Activated T-helper 1 cell treated with anti-CD3 and anti-CD28 coated beads, Interleukin-12 subunit alpha, Interleukin-12 subunit beta, Interleukin-2, Interleukin-4 antibody, amounts not matched to agents 30 ng/mL and 10 ng/mL and 1 ng/mL, durations not matched to agents 14 hours and 24 hours and 36 hours (primary cell): ENCODE measurements at regions not wholly inside any gene's neighbourhood (a gene's known extent, or its start where the extent isn't known, plus 50 kb on each side); places are given as distances from the start of the nearest gene placed in this dataset.
"Not testable (repeated sequence)": the region's sequence is repeated elsewhere in the genome, so short reads cannot be mapped to it uniquely, and the experiment has no call there.

Source experiments
- DNase-seq: peaks from one replicate; pipeline ENCODE4 v3.0.0; 2021; ENCODE audit warnings: low spot score
- H3K27ac Mint-ChIP-seq: one replicate; pipeline ENCODE4 v1.8.0; 2021; ENCODE audit warnings: mild to moderate bottlenecking, mixed read lengths
- H3K27me3 Mint-ChIP-seq: one replicate; pipeline ENCODE4 v1.8.0; 2022; ENCODE audit warnings: mild to moderate bottlenecking, moderate library complexity, mixed read lengths; ENCODE audit not compliant: insufficient read depth
- H3K36me3 Mint-ChIP-seq: one replicate; pipeline ENCODE4 v1.8.0; 2021; ENCODE audit warnings: low read depth, mixed read lengths
- H3K4me1 Mint-ChIP-seq: one replicate; pipeline ENCODE4 v1.8.0; 2021; ENCODE audit warnings: low read depth, mixed read lengths
- H3K4me3 Mint-ChIP-seq: one replicate; pipeline ENCODE4 v1.8.0; 2021; ENCODE audit warnings: mild to moderate bottlenecking, moderate library complexity, mixed read lengths
- H3K9me3 Mint-ChIP-seq: one replicate; pipeline ENCODE4 v1.8.0; 2021; ENCODE audit warnings: mixed read lengths
- intact Hi-C: fragments of 100-400 bp; cut with micrococcal nuclease; formaldehyde crosslinking; loops from one replicate; pipeline ENCODE4 v1.15.1; 2024

GRCh38 chr3:166902374-166902773 lies 477.7 kb downstream of the ZBBX start:
- intact Hi-C loops, result no loop called here
- peaks cover 14% of the 10 kb centered on the region for H3K9me3 Mint-ChIP-seq

GRCh38 chr3:166900866-166901577 lies 479.1 kb downstream of the ZBBX start:
- Mint-ChIP-seq H3K36me3 (no peaks in the 10 kb centered on the region), H3K27ac (no peak overlapping the region), H3K4me1 (no peaks in the 10 kb centered on the region), H3K27me3 (no peaks in the 10 kb centered on the region), H3K4me3 (no peak overlapping the region), H3K9me3 (peaks cover 7% of the 10 kb centered on the region)
- intact Hi-C loops, result no loop called here
- no peak for DNase-seq

More at GRCh38 chr3:166902374-166902773, 477.7 kb downstream of the ZBBX start:
- Mint-ChIP-seq H3K4me1 (no peaks in the 10 kb centered on the region), H3K36me3 (no peaks in the 10 kb centered on the region), H3K27me3 (no peaks in the 10 kb centered on the region), H3K4me3 (no peak overlapping the region), H3K27ac (no peak overlapping the region)
- DNase-seq, result no peak

- Mint-ChIP-seq H3K4me1 (no peaks in the 10 kb centered on the region), H3K27ac (no peak overlapping the region), H3K36me3 (no peaks in the 10 kb centered on the region), H3K27me3 (no peaks in the 10 kb centered on the region), H3K9me3 (peaks cover 2% of the 10 kb centered on the region), H3K4me3 (no peak overlapping the region)
- intact Hi-C loops, result no loop called here
- DNase-seq, result no peak
These were observed 482.3 kb downstream of the ZBBX start for GRCh38 chr3:166897811-166898210.

- H3K9me3 Mint-ChIP-seq, result peaks cover 4% of the 10 kb centered on the region
- intact Hi-C loops, result no loop called here
- H3K4me3 Mint-ChIP-seq, result no peak overlapping the region
- no peak for DNase-seq
- no peaks in the 10 kb centered on the region for H3K4me1 Mint-ChIP-seq
- no peak overlapping the region for H3K27ac Mint-ChIP-seq
- H3K27me3 Mint-ChIP-seq, result no peaks in the 10 kb centered on the region
- H3K36me3 Mint-ChIP-seq, result no peaks in the 10 kb centered on the region
These were observed 490.9 kb downstream of the ZBBX start for GRCh38 chr3:166889241-166889640.

- no peaks in the 10 kb centered on the region for H3K27me3 Mint-ChIP-seq
- no peak for DNase-seq
- H3K27ac Mint-ChIP-seq, result no peak overlapping the region
- H3K36me3 Mint-ChIP-seq, result no peaks in the 10 kb centered on the region
- H3K4me3 Mint-ChIP-seq, result no peak overlapping the region
- intact Hi-C loops, result no loop called here
- H3K9me3 Mint-ChIP-seq, result no peaks in the 10 kb centered on the region
- H3K4me1 Mint-ChIP-seq, result no peaks in the 10 kb centered on the region
These were observed 500.4 kb downstream of the ZBBX start for GRCh38 chr3:166879661-166880060.

- Mint-ChIP-seq H3K9me3 (peaks cover 3% of the 10 kb centered on the region), H3K27ac (no peak overlapping the region), H3K4me1 (no peaks in the 10 kb centered on the region), H3K4me3 (no peak overlapping the region), H3K36me3 (no peaks in the 10 kb centered on the region), H3K27me3 (no peaks in the 10 kb centered on the region)
- DNase-seq, result no peak
- intact Hi-C loops, result no loop called here
These were observed 502.1 kb downstream of the ZBBX start for GRCh38 chr3:166877971-166878370.

- H3K27ac Mint-ChIP-seq, result no peak overlapping the region
- no peak for DNase-seq
- no peak overlapping the region for H3K4me3 Mint-ChIP-seq
- H3K9me3 Mint-ChIP-seq, result peaks cover 8% of the 10 kb centered on the region
- H3K4me1 Mint-ChIP-seq, result no peaks in the 10 kb centered on the region
- H3K27me3 Mint-ChIP-seq, result no peaks in the 10 kb centered on the region
- no peaks in the 10 kb centered on the region for H3K36me3 Mint-ChIP-seq
- intact Hi-C loops, result no loop called here
These were observed 515.3 kb downstream of the ZBBX start for GRCh38 chr3:166864473-166865467.

- Mint-ChIP-seq H3K27ac (no peak overlapping the region), H3K9me3 (no peaks in the 10 kb centered on the region), H3K4me1 (no peaks in the 10 kb centered on the region), H3K4me3 (no peak overlapping the region), H3K36me3 (no peaks in the 10 kb centered on the region), H3K27me3 (no peaks in the 10 kb centered on the region)
- intact Hi-C loops, result no loop called here
- no peak for DNase-seq
These were observed 519.9 kb downstream of the ZBBX start for GRCh38 chr3:166860217-166860616.

GRCh38 chr3:166844329-166844728 lies 535.8 kb downstream of the ZBBX start:
- H3K36me3 Mint-ChIP-seq, result no peaks in the 10 kb centered on the region
- H3K9me3 Mint-ChIP-seq, result peaks cover 4% of the 10 kb centered on the region
- H3K27me3 Mint-ChIP-seq, result no peaks in the 10 kb centered on the region
- intact Hi-C loops, result no loop called here
- no peaks in the 10 kb centered on the region for H3K4me1 Mint-ChIP-seq
- no peak overlapping the region for H3K27ac Mint-ChIP-seq
- no peak for DNase-seq
- H3K4me3 Mint-ChIP-seq, result no peak overlapping the region

- H3K27ac Mint-ChIP-seq, DNase-seq, H3K36me3 Mint-ChIP-seq, H3K4me1 Mint-ChIP-seq, intact Hi-C loops, H3K27me3 Mint-ChIP-seq, H3K4me3 Mint-ChIP-seq, H3K9me3 Mint-ChIP-seq: not testable (repeated sequence)
These were observed 537.3 kb downstream of the ZBBX start for GRCh38 chr3:166842784-166843183.

- no peaks in the 10 kb centered on the region for H3K4me1 Mint-ChIP-seq
- intact Hi-C loops, result no loop called here
- no peaks in the 10 kb centered on the region for H3K27me3 Mint-ChIP-seq
- H3K27ac Mint-ChIP-seq, result no peak overlapping the region
- H3K4me3 Mint-ChIP-seq, result no peak overlapping the region
- no peak for DNase-seq
- H3K36me3 Mint-ChIP-seq, result no peaks in the 10 kb centered on the region
- H3K9me3 Mint-ChIP-seq, result no peaks in the 10 kb centered on the region
These were observed 542.6 kb downstream of the ZBBX start for GRCh38 chr3:166837535-166837934.

- intact Hi-C loops, result no loop called here
- Mint-ChIP-seq H3K9me3 (no peaks in the 10 kb centered on the region), H3K27ac (no peak overlapping the region), H3K36me3 (no peaks in the 10 kb centered on the region), H3K4me1 (no peaks in the 10 kb centered on the region), H3K4me3 (no peak overlapping the region), H3K27me3 (no peaks in the 10 kb centered on the region)
- no peak for DNase-seq
These were observed 543.3 kb downstream of the ZBBX start for GRCh38 chr3:166836836-166837235.

- Mint-ChIP-seq H3K27ac (no peak overlapping the region), H3K36me3 (no peaks in the 10 kb centered on the region), H3K4me3 (no peak overlapping the region), H3K9me3 (no peaks in the 10 kb centered on the region), H3K27me3 (no peaks in the 10 kb centered on the region), H3K4me1 (no peaks in the 10 kb centered on the region)
- DNase-seq, result no peak
- intact Hi-C loops, result no loop called here
These were observed 550.2 kb downstream of the ZBBX start for GRCh38 chr3:166829896-166830295.
